Endothelial cell of umbilical vein (primary cell): ENCODE measurements at regions not wholly inside any gene's neighbourhood (a gene's known extent, or its start where the extent isn't known, plus 50 kb on each side); places are given as distances from the start of the nearest gene placed in this dataset.

Source experiments
- BruUV-seq: library from RNA; stranded (reverse); fragments of 400-500 nt; replicated peaks from 2 replicates; lab custom pipeline; 2021; lab: Mats Ljungman, UMichigan
- CTCF ChIA-PET: fragments of 300-600, 350-600 bp; sonication (Branson Sonifier 250); formaldehyde crosslinking; loops from one replicate; lab custom pipeline; 2021; ENCODE audit warnings: antibody characterized with exemption, inconsistent platforms; lab: Charles Lee
- POLR2A ChIA-PET: fragments of 300-600, 350-600 bp; sonication (Branson Sonifier 250); formaldehyde crosslinking; loops from one replicate; lab custom pipeline; 2021; ENCODE audit warnings: antibody characterized with exemption, inconsistent platforms; lab: Charles Lee
- DNase-seq: peaks from one replicate; pipeline ENCODE4 v3.0.0-alpha.2; 2011; ENCODE audit warnings: low read depth, low spot score
- FAIRE-seq: peaks from 2 replicates; lab custom pipeline; 2011; peaks lifted over from hg19 to GRCh38; lab: Jason Lieb, UNC
- H2AFZ ChIP-seq: 2 replicates; pipeline ENCODE4 v1.6.0; 2012; ENCODE audit warnings: low read depth, low read length, control low read depth, inconsistent platforms
- H3K27ac ChIP-seq: 2 replicates; pipeline ENCODE4 v1.5.1; 2011; ENCODE audit warnings: low read depth, mild to moderate bottlenecking, control low read depth, low read length, moderate library complexity; ENCODE audit not compliant: insufficient read depth
- H3K27me3 ChIP-seq, 2 experiments: 2 replicates each; pipeline versions ENCODE4 v1.6.0 to v1.6.1; 2011; ENCODE audit warnings: low read length in 2 of 2, mixed read lengths in 1 of 2; ENCODE audit not compliant: control insufficient read depth in 2 of 2, insufficient read depth in 2 of 2
- H3K36me3 ChIP-seq, 2 experiments: 2 replicates in 1 of 2; 3 replicates in 1 of 2; pipeline ENCODE4 v1.5.1; 2011; ENCODE audit warnings: low read length in 2 of 2, mild to moderate bottlenecking in 1 of 2, moderate library complexity in 1 of 2; ENCODE audit not compliant: control insufficient read depth in 2 of 2, insufficient read depth in 2 of 2; ENCODE audit errors: extremely low read depth in 1 of 2
- H3K4me1 ChIP-seq: 3 replicates; pipeline ENCODE4 v1.5.1; 2011; ENCODE audit warnings: mild to moderate bottlenecking, low read length; ENCODE audit not compliant: control insufficient read depth, insufficient read depth; ENCODE audit errors: extremely low read depth
- H3K4me2 ChIP-seq: 2 replicates; pipeline ENCODE4 v1.6.1; 2011; ENCODE audit warnings: low read length, control low read depth, mixed read lengths; ENCODE audit not compliant: insufficient read depth
- H3K4me3 ChIP-seq, 3 experiments: fragments of 200-600 bp in 1 of 3; sonication (generic), shearing (Covaris generic) in 1 of 3; replicated peaks in 1 of 3; 2 replicates each; pipeline ENCODE4 v1.5.1; 2011 to 2016; ENCODE audit warnings: control low read depth in 3 of 3, low read length in 3 of 3, mild to moderate bottlenecking in 2 of 3, inconsistent platforms in 1 of 3, low read depth in 1 of 3, moderate library complexity in 1 of 3; ENCODE audit not compliant: insufficient read depth in 1 of 3
- H3K79me2 ChIP-seq: 2 replicates; pipeline ENCODE4 v1.6.0; 2012; ENCODE audit warnings: low read length, inconsistent platforms; ENCODE audit not compliant: control insufficient read depth, insufficient read depth
- H3K9ac ChIP-seq: replicated peaks from 2 replicates; pipeline ENCODE3; 2011; ENCODE audit warnings: low read length, control low read depth; ENCODE audit not compliant: insufficient read depth; ENCODE audit errors: extremely low read depth
- H3K9me1 ChIP-seq: replicated peaks from 3 replicates; pipeline ENCODE4 v1.6.0; 2011; ENCODE audit warnings: mild to moderate bottlenecking, low read length; ENCODE audit not compliant: control insufficient read depth, insufficient read depth; ENCODE audit errors: extremely low read depth
- H3K9me3 ChIP-seq: replicated peaks from 2 replicates; pipeline ENCODE4 v1.5.1; 2012; ENCODE audit warnings: low read length, inconsistent platforms; ENCODE audit not compliant: control insufficient read depth, insufficient read depth
- H4K20me1 ChIP-seq: replicated peaks from 2 replicates; pipeline ENCODE3; 2011; ENCODE audit warnings: mild to moderate bottlenecking, low read length; ENCODE audit not compliant: control insufficient read depth, insufficient read depth; ENCODE audit errors: extremely low read depth
- EZH2 ChIP-seq: IDR thresholded peaks from 2 replicates; pipeline ENCODE4 v1.6.1; 2012; ENCODE audit warnings: borderline replicate concordance, low read depth, mild to moderate bottlenecking, moderate library complexity, low read length, inconsistent platforms; ENCODE audit not compliant: severe bottlenecking
- FOS ChIP-seq: IDR thresholded peaks from 2 replicates; pipeline ENCODE4 v1.6.1; 2011; ENCODE audit warnings: mild to moderate bottlenecking, low read length, moderate library complexity, borderline replicate concordance; ENCODE audit not compliant: insufficient read depth
- GATA2 ChIP-seq: IDR thresholded peaks from 2 replicates; pipeline ENCODE4 v1.7.0; 2011; ENCODE audit warnings: low read depth, mild to moderate bottlenecking, moderate library complexity, mixed read lengths, low read length; ENCODE audit not compliant: insufficient read length, insufficient read depth
- JUN ChIP-seq: IDR thresholded peaks from 2 replicates; pipeline ENCODE4 v1.6.1; 2011; ENCODE audit warnings: borderline replicate concordance, low read depth; ENCODE audit not compliant: insufficient read length, insufficient read depth
- MAX ChIP-seq: IDR thresholded peaks from 2 replicates; pipeline ENCODE4 v1.6.1; 2011; ENCODE audit not compliant: insufficient read depth, insufficient read length
- MYC ChIP-seq: IDR thresholded peaks from one replicate; pipeline ENCODE4 v1.6.1; 2011; ENCODE audit warnings: mild to moderate bottlenecking, low read depth, low read length
- POLR2A ChIP-seq: IDR thresholded peaks from 2 replicates; pipeline ENCODE4 v1.6.1; 2012; ENCODE audit warnings: low read depth, mild to moderate bottlenecking, control low read depth, low read length
- POLR2AphosphoS5 ChIP-seq: IDR thresholded peaks from 2 replicates; pipeline ENCODE4 v1.6.1; 2012; ENCODE audit warnings: low read depth, mild to moderate bottlenecking, control low read depth, low read length, moderate library complexity; ENCODE audit not compliant: insufficient read depth
- dilution Hi-C: fragments of 300-500 bp; cut with MboI; formaldehyde crosslinking; loops from one replicate; pipeline ENCODE4 v1.15.0; 2019; ENCODE audit warnings: low sequenced_read_pairs; ENCODE audit not compliant: extremely low pct_ligation_motif_present
- intact Hi-C: fragments of 100-400 bp; cut with micrococcal nuclease; formaldehyde crosslinking; loops from one replicate; pipeline ENCODE4 v1.10.0; 2022
- TF ChIP-seq, protein P1 (sequence below), 2 donors: IDR thresholded peaks; 1 replicate in 1 of 2; 2 replicates in 1 of 2; pipeline ENCODE4 v1.5.1; 2011; ENCODE audit warnings: low read length in 2 of 2, mild to moderate bottlenecking in 2 of 2, moderate library complexity in 2 of 2, control low read depth in 1 of 2, inconsistent platforms in 1 of 2, low read depth in 1 of 2; ENCODE audit not compliant: insufficient read depth in 1 of 2; ENCODE audit errors: extremely low read depth in 1 of 2

GRCh38 chr4:188903986-188904385 is 764.7 kb downstream of the TRIML1 start:
- TF ChIP-seq MAX (no peak), GATA2 (no peak), MYC (no peak), FOS (no peak), POLR2AphosphoS5 (no peak), EZH2 (no peak), JUN (no peak), POLR2A (no peak)
- TF ChIP-seq, protein P1, sequence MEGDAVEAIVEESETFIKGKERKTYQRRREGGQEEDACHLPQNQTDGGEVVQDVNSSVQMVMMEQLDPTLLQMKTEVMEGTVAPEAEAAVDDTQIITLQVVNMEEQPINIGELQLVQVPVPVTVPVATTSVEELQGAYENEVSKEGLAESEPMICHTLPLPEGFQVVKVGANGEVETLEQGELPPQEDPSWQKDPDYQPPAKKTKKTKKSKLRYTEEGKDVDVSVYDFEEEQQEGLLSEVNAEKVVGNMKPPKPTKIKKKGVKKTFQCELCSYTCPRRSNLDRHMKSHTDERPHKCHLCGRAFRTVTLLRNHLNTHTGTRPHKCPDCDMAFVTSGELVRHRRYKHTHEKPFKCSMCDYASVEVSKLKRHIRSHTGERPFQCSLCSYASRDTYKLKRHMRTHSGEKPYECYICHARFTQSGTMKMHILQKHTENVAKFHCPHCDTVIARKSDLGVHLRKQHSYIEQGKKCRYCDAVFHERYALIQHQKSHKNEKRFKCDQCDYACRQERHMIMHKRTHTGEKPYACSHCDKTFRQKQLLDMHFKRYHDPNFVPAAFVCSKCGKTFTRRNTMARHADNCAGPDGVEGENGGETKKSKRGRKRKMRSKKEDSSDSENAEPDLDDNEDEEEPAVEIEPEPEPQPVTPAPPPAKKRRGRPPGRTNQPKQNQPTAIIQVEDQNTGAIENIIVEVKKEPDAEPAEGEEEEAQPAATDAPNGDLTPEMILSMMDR (IDR thresholded peaks at IDR 0.05; ENCODE audit: extremely low read depth in 1 of 2, insufficient read depth in 1 of 2, low read depth in 1 of 2, low read length in 2 of 2), result no peak
- no TSS peak for BruUV-seq
- FAIRE-seq, result no peak

More at GRCh38 chr4:188903986-188904385, 764.7 kb downstream of the TRIML1 start:
- H3K4me1 ChIP-seq, result no peaks in the 10 kb centered on the region
- no peak for DNase-seq
- H3K79me2 ChIP-seq, result no peaks in the 10 kb centered on the region
- intact Hi-C loops (no loop called here), dilution Hi-C loops (no loop called here)
- H3K9ac ChIP-seq, result no peak overlapping the region
- H2AFZ ChIP-seq, result no peak overlapping the region
- no peaks in the 10 kb centered on the region for H4K20me1 ChIP-seq
- H3K27ac ChIP-seq, result no peak overlapping the region
- ChIA-PET POLR2A (no interaction called here), CTCF (no interaction called here)
- no peaks in the 10 kb centered on the region for H3K9me3 ChIP-seq
- no peak overlapping the region for H3K4me2 ChIP-seq
- H3K9me1 ChIP-seq, result no peaks in the 10 kb centered on the region
- no peaks in the 10 kb centered on the region for H3K36me3 ChIP-seq
- H3K27me3 ChIP-seq, result no peaks in the 10 kb centered on the region
- no peak overlapping the region for H3K4me3 ChIP-seq
